GM12873 (cell line): ENCODE measurements at regions not wholly inside any gene's neighbourhood (a gene's known extent, or its start where the extent isn't known, plus 50 kb on each side); places are given as distances from the start of the nearest gene placed in this dataset.

Source experiments
- CTCF ChIP-seq: IDR thresholded peaks from 2 replicates; pipeline ENCODE4 v1.5.1; 2012; ENCODE audit warnings: low read depth, mild to moderate bottlenecking, moderate library complexity, low read length, control low read depth; ENCODE audit not compliant: insufficient read depth; ENCODE audit errors: missing control alignments

DNA sequence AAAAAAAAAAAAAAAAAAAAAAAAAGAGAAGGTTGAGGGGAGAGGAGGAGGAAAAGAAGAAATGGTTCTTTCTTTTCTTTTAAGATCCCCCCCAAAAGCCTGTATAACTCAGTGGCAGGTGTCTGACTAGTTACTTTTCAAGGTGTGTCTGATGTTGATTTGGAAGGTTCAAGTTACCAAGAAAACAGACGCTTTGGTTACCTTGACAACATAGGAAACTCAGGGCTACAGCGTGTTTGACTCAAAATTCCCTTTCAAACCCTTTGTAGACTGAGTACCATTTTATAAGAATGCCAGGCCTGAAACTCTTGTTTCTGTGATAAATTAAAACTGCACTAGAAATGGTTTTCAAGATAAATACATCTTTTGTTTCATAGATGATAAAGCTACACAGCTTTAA is 286.8 kb downstream of the SKIDA1 start:
- no peak for TF ChIP-seq CTCF

DNA sequence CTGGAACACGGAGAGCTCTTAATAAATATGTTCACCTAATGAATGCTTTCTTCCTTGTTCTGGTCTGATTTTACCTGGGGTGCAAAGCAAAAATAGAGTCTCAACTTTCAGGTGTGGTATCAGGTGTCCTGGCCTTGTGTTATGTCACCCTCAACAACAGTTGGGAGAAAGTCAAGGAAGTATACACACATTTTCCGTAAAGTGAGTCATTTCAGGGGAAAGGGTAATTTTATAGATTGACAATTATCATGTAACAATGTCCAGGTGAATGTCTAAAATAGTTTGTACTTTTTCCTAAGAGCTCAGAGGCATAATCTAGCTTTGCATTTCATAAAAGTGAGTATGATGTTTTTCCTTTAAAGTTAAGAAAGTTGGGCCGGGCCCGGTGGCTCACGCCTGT is 287.4 kb downstream of the SKIDA1 start:
- no peak for TF ChIP-seq CTCF

- no peak for TF ChIP-seq CTCF
Measured at GRCh38 chr10:21234761-21235160, 290.7 kb downstream of the SKIDA1 start.

DNA sequence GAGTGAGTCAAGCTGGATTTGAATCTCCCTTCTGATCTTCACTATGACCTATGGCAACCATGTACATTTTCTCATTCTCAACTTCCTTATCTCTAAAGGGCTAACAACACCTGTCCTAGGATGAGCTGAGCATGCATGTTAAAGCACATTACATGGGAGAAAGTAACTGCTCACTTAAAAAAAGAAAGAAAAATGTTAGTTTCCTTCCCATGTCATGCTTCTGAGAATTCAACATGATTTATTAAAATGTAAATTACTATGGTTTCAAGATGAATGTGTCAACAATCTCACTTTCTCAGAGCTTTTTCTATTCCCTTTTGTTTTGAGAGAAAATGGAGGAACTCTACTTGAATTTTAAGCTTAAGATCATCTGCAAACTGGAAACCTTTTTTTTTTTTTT is 295.3 kb downstream of the SKIDA1 start:
- no peak for TF ChIP-seq CTCF

DNA sequence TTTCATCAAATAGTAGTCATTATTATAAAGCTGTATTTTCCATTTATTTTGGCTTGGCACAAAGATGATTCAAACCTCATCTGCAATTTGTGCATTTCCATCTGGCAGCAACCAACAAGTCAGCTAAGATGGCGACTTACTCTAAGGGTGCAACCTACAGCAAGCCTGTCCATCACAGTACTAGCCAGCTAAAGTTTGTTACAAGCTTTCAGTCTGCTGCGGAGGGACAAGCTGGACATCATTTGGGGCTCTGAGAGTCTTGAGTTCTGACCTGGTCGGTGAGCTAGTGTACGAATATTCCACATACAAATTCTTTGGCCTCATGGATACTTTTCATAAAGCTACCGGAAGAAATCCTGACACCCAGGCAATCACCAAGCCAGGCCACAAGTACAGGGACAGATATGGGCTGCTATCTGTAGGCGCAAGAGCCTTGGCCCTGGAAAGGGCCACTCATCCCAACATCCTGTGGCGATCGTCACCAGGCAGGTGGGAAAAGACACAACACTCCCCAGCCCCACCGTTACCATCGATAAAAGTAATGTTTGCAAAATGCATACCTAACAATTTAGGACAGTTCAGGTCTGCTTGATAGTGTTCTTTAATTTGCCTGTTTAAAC is 307.6 kb downstream of the SKIDA1 start:
- TF ChIP-seq CTCF = no peak

GRCh38 chr10:21217107-21217506 is 308.4 kb downstream of the SKIDA1 start:
- TF ChIP-seq CTCF = no peak

DNA sequence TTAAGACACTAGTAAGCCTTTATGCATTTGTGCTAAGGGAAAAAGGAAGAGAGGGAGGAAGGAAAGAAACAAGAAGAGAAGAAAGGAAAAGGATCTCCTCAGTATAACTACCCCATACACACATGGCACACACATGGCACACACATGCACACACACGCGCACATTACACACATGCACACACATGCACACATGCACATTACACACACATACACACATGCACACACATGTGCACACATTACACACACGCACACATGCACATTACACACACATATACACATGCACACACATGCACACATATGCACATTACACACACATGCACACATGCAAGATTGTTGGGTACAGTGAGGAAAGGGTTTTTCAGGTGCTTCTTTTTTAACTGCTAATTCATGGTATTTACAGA is 311.2 kb downstream of the SKIDA1 start:
- TF ChIP-seq CTCF = no peak

DNA sequence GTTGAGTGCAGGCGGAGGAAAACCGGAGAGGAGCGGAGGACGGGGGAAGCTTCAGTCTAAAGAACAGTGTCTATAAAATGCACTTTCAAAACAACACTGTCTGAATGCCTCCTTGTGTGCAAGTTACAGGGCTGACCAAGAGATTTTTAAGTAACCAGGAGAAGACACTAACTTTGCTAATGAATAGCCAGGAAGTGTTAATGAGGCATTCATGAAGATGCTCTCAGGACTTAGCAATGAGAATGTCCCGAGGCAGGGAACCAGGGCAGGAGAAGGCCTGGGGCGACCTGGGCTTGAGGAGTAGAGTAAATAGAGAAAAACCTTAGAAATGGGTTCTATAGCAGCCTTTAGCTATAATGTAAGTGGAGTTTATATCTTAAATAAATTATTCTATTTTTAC is 312.1 kb downstream of the SKIDA1 start:
- no peak for TF ChIP-seq CTCF
